GM23248 (cell line): ENCODE measurements at regions not wholly inside any gene's neighbourhood (a gene's known extent, or its start where the extent isn't known, plus 50 kb on each side); places are given as distances from the start of the nearest gene placed in this dataset.

ENCODE experiments used
- DNase-seq: peaks from one replicate; pipeline ENCODE4 v3.0.0-alpha.2; 2015
- H2AFZ ChIP-seq: fragments of 200-600 bp; sonication (generic); 2 replicates; pipeline ENCODE4 v1.6.1; 2016; ENCODE audit warnings: antibody characterized with exemption
- H3F3A ChIP-seq: fragments of 200-600 bp; sonication (generic); 2 replicates; pipeline ENCODE4 v1.6.1; 2016; ENCODE audit warnings: mild to moderate bottlenecking, antibody characterized with exemption, mixed run types; ENCODE audit not compliant: insufficient read depth
- H3K27ac ChIP-seq: fragments of 200-600 bp; sonication (generic); 2 replicates; pipeline ENCODE4 v1.5.1; 2016; ENCODE audit warnings: mild to moderate bottlenecking
- H3K27me3 ChIP-seq: fragments of 200-600 bp; sonication (generic); replicated peaks from 2 replicates; pipeline ENCODE4 v1.6.1; 2016; ENCODE audit warnings: mild to moderate bottlenecking; ENCODE audit not compliant: insufficient read depth
- H3K36me3 ChIP-seq: fragments of 200-600 bp; sonication (generic); 2 replicates; pipeline ENCODE4 v1.6.1; 2016; ENCODE audit warnings: low read depth, mild to moderate bottlenecking
- H3K4me1 ChIP-seq: fragments of 200-600 bp; sonication (generic); 2 replicates; pipeline ENCODE4 v1.6.1; 2016; ENCODE audit warnings: mild to moderate bottlenecking; ENCODE audit not compliant: insufficient read depth
- H3K4me2 ChIP-seq: fragments of 200-600 bp; sonication (generic); one replicate; pipeline ENCODE4 v1.6.1; 2016; ENCODE audit warnings: mild to moderate bottlenecking; ENCODE audit not compliant: unreplicated experiment
- H3K4me3 ChIP-seq: fragments of 200-600 bp; sonication (generic); 2 replicates; pipeline ENCODE4 v1.5.1; 2016; ENCODE audit warnings: mild to moderate bottlenecking
- H3K79me2 ChIP-seq: fragments of 200-600 bp; sonication (generic); 2 replicates; pipeline ENCODE4 v1.6.1; 2016; ENCODE audit warnings: mild to moderate bottlenecking; ENCODE audit not compliant: insufficient read depth
- H3K9ac ChIP-seq: fragments of 200-600 bp; sonication (generic); 2 replicates; pipeline ENCODE4 v1.6.1; 2016; ENCODE audit warnings: mild to moderate bottlenecking
- H3K9me2 ChIP-seq: fragments of 200-600 bp; sonication (generic); 2 replicates; pipeline ENCODE4 v1.6.1; 2016; ENCODE audit warnings: mixed run types, mild to moderate bottlenecking, moderate library complexity; ENCODE audit not compliant: insufficient read depth
- H3K9me3 ChIP-seq: fragments of 200-600 bp; sonication (generic); one replicate; pipeline ENCODE4 v1.6.1; 2017; ENCODE audit warnings: low read depth
- H4K20me1 ChIP-seq: fragments of 200-600 bp; sonication (generic); 2 replicates; pipeline ENCODE4 v1.6.0; 2016; ENCODE audit not compliant: insufficient read depth
- EZH2 ChIP-seq: fragments of 200-600 bp; sonication (generic); IDR thresholded peaks from 2 replicates; pipeline ENCODE4 v1.6.1; 2018; ENCODE audit warnings: antibody characterized with exemption, mild to moderate bottlenecking; ENCODE audit not compliant: insufficient read depth, poor library complexity, severe bottlenecking
- EZH2phosphoT487 ChIP-seq: fragments of 200-600 bp; sonication (generic); IDR thresholded peaks from 2 replicates; pipeline ENCODE4 v1.6.1; 2018; ENCODE audit warnings: antibody characterized with exemption, moderate library complexity, mild to moderate bottlenecking, low read depth; ENCODE audit not compliant: insufficient read depth
- WGBS, 2 experiments: methylation state at CpG; one replicate each; pipeline ENCODE4 v1.1.6; 2015 to 2017; ENCODE audit warnings: low lambda C conversion rate in 2 of 2, low coverage in 1 of 2; ENCODE audit errors: missing lambda C conversion rate in 2 of 2; 5-methylcytosine and 5-hydroxymethylcytosine counted together
- in situ Hi-C: fragments of 300-500 bp; cut with MboI; formaldehyde crosslinking; loops from 2 replicates; pipeline ENCODE4 v1.15.0; 2020

- no peaks in the 10 kb centered on the region for H4K20me1 ChIP-seq
- H3K27ac ChIP-seq = no peak overlapping the region
- no peaks in the 10 kb centered on the region for H3K9me2 ChIP-seq
- H3K36me3 ChIP-seq = no peaks in the 10 kb centered on the region
- H3K9ac ChIP-seq = no peak overlapping the region
- TF ChIP-seq EZH2phosphoT487 (no peak), EZH2 (no peak)
- no peaks in the 10 kb centered on the region for H3K9me3 ChIP-seq
- H2AFZ ChIP-seq = no peak overlapping the region
- no peak for DNase-seq
- WGBS, 2 experiments = 52 to 54% methylated on average over 4 of the region's 4 CpGs
- no peak overlapping the region for H3K4me3 ChIP-seq
- in situ Hi-C loops = no loop called here
- peaks cover 6% of the 10 kb centered on the region; the same call in 1 of the 2 replicates for H3K27me3 ChIP-seq
- no peaks in the 10 kb centered on the region for H3K4me1 ChIP-seq
- no peaks in the 10 kb centered on the region for H3F3A ChIP-seq
- H3K4me2 ChIP-seq = no peak overlapping the region
- H3K79me2 ChIP-seq = no peaks in the 10 kb centered on the region
Observed at GRCh38 chr1:22288593-22289241, 145.8 kb upstream of the WNT4 start.

- H3K27me3 ChIP-seq = peaks cover 6% of the 10 kb centered on the region; the same call in 1 of the 2 replicates
- no peak overlapping the region for H3K27ac ChIP-seq
- no peaks in the 10 kb centered on the region for H3F3A ChIP-seq
- H2AFZ ChIP-seq = no peak overlapping the region
- H3K9me2 ChIP-seq = no peaks in the 10 kb centered on the region
- H4K20me1 ChIP-seq = no peaks in the 10 kb centered on the region
- no peaks in the 10 kb centered on the region for H3K4me1 ChIP-seq
- no peaks in the 10 kb centered on the region for H3K79me2 ChIP-seq
- H3K9me3 ChIP-seq = no peaks in the 10 kb centered on the region
- TF ChIP-seq EZH2phosphoT487 (no peak), EZH2 (no peak)
- DNase-seq = no peak
- H3K36me3 ChIP-seq = no peaks in the 10 kb centered on the region
- no peak overlapping the region for H3K4me2 ChIP-seq
- H3K9ac ChIP-seq = no peak overlapping the region
- in situ Hi-C loops = no loop called here
- no peak overlapping the region for H3K4me3 ChIP-seq
- 66 to 67% methylated on average over 11 of the region's 11 CpGs for WGBS, 2 experiments
Observed at GRCh38 chr1:22289307-22289995, 146.6 kb upstream of the WNT4 start.

- no peak overlapping the region for H3K9ac ChIP-seq
- H3K36me3 ChIP-seq = no peaks in the 10 kb centered on the region
- H3K27me3 ChIP-seq = peaks cover 9% of the 10 kb centered on the region; the same call in 1 of the 2 replicates
- 64 to 65% methylated on average over 8 of the region's 8 CpGs for WGBS, 2 experiments
- no peak overlapping the region for H3K27ac ChIP-seq
- no peaks in the 10 kb centered on the region for H4K20me1 ChIP-seq
- in situ Hi-C loops = no loop called here
- no peaks in the 10 kb centered on the region for H3F3A ChIP-seq
- H3K9me2 ChIP-seq = no peaks in the 10 kb centered on the region
- no peak for DNase-seq
- no peak overlapping the region for H3K4me2 ChIP-seq
- no peaks in the 10 kb centered on the region for H3K4me1 ChIP-seq
- no peaks in the 10 kb centered on the region for H3K79me2 ChIP-seq
- no peak overlapping the region for H3K4me3 ChIP-seq
- H2AFZ ChIP-seq = no peak overlapping the region
- TF ChIP-seq EZH2phosphoT487 (no peak), EZH2 (no peak)
- no peaks in the 10 kb centered on the region for H3K9me3 ChIP-seq
Observed at GRCh38 chr1:22290157-22290556, 147.3 kb upstream of the WNT4 start.

- in situ Hi-C loops = no loop called here
- no peaks in the 10 kb centered on the region for H4K20me1 ChIP-seq
- 62 to 64% methylated on average over 8 to 9 of the region's 9 CpGs for WGBS, 2 experiments
- H3K27ac ChIP-seq = no peak overlapping the region
- TF ChIP-seq EZH2phosphoT487 (no peak), EZH2 (no peak)
- no peak overlapping the region for H3K4me2 ChIP-seq
- H3K9me3 ChIP-seq = no peaks in the 10 kb centered on the region
- H3F3A ChIP-seq = no peaks in the 10 kb centered on the region
- no peaks in the 10 kb centered on the region for H3K79me2 ChIP-seq
- H3K4me3 ChIP-seq = no peak overlapping the region
- H3K9me2 ChIP-seq = no peaks in the 10 kb centered on the region
- H3K27me3 ChIP-seq = peaks cover 14% of the 10 kb centered on the region; the same call in 1 of the 2 replicates
- H2AFZ ChIP-seq = no peak overlapping the region
- no peaks in the 10 kb centered on the region for H3K36me3 ChIP-seq
- H3K4me1 ChIP-seq = no peaks in the 10 kb centered on the region
- H3K9ac ChIP-seq = no peak overlapping the region
- DNase-seq = no peak
Observed at GRCh38 chr1:22290611-22291010, 147.7 kb upstream of the WNT4 start.
